ENCODE measurements at regions not wholly inside any gene's neighbourhood (a gene's known extent, or its start where the extent isn't known, plus 50 kb on each side); places are given as distances from the start of the nearest gene placed in this dataset.

DNA sequence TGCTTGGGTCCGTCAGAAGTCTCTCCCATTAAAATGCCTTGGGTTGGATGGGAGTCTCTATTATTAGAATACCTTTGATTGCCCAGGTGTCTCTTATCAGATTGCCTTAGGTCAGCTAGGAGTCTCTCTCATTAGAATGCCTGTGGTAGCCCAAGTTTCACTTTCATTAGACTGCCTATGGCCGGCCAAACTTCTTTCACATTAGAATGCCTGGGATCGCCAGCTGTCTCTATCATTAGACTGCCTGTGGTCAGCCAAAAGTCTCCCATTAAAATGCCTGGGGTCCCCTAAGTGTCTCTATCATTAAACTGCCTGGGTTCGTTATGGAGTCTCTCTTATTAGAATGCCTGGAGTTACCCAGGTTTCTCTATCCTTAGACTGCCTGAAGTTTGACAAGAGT, 1476.7 kb downstream of the UQCRFS1 start:
- TF ChIP-seq POLR2A (IDR thresholded peaks at IDR 0.05), result no peak
- TF ChIP-seq, protein P1, sequence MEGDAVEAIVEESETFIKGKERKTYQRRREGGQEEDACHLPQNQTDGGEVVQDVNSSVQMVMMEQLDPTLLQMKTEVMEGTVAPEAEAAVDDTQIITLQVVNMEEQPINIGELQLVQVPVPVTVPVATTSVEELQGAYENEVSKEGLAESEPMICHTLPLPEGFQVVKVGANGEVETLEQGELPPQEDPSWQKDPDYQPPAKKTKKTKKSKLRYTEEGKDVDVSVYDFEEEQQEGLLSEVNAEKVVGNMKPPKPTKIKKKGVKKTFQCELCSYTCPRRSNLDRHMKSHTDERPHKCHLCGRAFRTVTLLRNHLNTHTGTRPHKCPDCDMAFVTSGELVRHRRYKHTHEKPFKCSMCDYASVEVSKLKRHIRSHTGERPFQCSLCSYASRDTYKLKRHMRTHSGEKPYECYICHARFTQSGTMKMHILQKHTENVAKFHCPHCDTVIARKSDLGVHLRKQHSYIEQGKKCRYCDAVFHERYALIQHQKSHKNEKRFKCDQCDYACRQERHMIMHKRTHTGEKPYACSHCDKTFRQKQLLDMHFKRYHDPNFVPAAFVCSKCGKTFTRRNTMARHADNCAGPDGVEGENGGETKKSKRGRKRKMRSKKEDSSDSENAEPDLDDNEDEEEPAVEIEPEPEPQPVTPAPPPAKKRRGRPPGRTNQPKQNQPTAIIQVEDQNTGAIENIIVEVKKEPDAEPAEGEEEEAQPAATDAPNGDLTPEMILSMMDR (IDR thresholded peaks at IDR 0.05), result no peak
